ENCODE measurements at regions not wholly inside any gene's neighbourhood (a gene's known extent, or its start where the extent isn't known, plus 50 kb on each side); places are given as distances from the start of the nearest gene placed in this dataset.

DNA sequence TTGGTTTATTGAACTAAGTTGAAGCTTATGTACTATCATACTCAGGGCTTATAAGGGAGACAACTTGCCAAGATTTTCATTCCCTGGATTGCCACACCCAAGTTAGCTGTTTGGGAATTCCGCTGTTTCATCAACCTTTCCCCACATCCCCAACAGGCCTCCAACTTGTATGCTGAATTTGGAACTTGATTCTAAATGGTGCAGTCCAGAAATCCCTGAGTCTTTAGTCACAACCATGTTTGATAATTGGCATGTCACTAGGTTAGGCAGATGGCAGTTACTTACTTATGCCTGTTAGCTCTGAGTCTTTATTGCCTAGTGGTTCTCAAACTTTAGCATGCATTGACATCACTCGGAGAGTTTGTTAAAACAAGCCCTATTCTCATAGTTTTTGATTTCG is 135.4 kb upstream of the PRPS1L1 start:
- no peak overlapping the region for H3K4me3 ChIP-seq (ENCODE audit: low read depth, low read length)
- TF ChIP-seq, protein P1, sequence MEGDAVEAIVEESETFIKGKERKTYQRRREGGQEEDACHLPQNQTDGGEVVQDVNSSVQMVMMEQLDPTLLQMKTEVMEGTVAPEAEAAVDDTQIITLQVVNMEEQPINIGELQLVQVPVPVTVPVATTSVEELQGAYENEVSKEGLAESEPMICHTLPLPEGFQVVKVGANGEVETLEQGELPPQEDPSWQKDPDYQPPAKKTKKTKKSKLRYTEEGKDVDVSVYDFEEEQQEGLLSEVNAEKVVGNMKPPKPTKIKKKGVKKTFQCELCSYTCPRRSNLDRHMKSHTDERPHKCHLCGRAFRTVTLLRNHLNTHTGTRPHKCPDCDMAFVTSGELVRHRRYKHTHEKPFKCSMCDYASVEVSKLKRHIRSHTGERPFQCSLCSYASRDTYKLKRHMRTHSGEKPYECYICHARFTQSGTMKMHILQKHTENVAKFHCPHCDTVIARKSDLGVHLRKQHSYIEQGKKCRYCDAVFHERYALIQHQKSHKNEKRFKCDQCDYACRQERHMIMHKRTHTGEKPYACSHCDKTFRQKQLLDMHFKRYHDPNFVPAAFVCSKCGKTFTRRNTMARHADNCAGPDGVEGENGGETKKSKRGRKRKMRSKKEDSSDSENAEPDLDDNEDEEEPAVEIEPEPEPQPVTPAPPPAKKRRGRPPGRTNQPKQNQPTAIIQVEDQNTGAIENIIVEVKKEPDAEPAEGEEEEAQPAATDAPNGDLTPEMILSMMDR (conservative IDR thresholded peaks at IDR 0.05; ENCODE audit: low read depth, low read length), result no peak
- no peak for DNase-seq (ENCODE audit: low read depth)

DNA sequence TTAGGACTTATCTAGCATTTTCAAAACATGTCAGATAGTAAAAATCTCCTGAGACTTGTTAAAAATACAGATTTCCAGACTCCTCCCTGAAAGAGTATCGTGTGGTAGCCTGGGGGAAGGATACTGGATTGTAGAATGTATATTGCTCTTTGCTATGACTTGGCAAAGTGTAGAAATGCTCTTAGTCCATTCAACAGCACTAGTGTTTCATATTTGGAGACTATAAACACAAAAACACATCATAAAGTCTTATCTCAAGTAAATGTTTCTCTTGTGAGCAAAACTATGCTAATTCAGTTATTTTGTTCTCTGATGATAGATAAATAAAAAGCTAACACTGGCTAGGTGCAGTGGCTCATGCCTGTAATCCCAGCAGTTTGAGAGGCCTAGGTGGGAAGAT is 137.5 kb upstream of the PRPS1L1 start:
- DNase-seq (ENCODE audit: low read depth), result no peak
- H3K4me3 ChIP-seq (ENCODE audit: low read depth, low read length), result no peak overlapping the region
- TF ChIP-seq, protein P1 (conservative IDR thresholded peaks at IDR 0.05; ENCODE audit: low read depth, low read length), result no peak

DNA sequence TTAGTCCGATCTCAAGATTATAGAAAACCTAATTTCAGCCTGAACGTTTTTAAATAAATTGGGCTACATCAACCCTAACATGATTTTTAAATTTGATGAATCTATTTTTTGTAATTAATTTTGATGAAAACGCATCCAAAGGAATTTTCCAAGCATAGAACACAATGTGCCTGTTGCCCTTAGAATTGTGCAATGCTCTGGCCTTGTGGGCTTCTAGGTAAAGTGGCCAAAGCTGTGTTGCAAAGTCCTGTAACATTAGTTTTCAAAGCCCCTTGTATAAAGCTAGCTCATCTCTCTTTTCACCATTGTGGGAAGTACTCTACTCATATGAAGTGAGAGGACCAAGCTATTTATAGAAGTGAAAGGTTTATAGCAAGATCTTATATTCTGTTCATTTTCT is 138.4 kb upstream of the PRPS1L1 start:
- DNase-seq (ENCODE audit: low read depth), result no peak
- no peak overlapping the region for H3K4me3 ChIP-seq (ENCODE audit: low read depth, low read length)
- TF ChIP-seq, protein P1 (conservative IDR thresholded peaks at IDR 0.05; ENCODE audit: low read depth, low read length), result no peak

DNA sequence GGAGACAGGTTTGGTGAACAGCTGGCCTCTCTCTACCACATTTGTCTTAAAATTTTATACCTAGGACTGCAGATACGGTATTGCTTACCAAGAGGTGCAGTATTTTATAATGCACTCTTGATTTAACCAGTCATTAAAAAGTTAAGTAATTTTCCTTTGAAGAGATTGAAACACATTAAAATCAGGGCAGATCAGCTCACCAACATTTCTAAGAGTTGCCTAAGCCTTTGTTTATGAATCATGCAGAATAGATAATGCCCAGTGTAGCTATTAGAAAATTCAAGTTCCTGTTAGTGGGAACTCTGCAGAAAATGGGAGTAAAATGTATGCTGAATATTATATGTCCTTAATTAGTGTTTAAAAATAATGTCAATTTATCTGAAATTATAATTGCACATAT is 140.2 kb upstream of the PRPS1L1 start:
- DNase-seq (ENCODE audit: low read depth), result no peak
- no peak overlapping the region for H3K4me3 ChIP-seq (ENCODE audit: low read depth, low read length)
- TF ChIP-seq, protein P1 (conservative IDR thresholded peaks at IDR 0.05; ENCODE audit: low read depth, low read length), result no peak

DNA sequence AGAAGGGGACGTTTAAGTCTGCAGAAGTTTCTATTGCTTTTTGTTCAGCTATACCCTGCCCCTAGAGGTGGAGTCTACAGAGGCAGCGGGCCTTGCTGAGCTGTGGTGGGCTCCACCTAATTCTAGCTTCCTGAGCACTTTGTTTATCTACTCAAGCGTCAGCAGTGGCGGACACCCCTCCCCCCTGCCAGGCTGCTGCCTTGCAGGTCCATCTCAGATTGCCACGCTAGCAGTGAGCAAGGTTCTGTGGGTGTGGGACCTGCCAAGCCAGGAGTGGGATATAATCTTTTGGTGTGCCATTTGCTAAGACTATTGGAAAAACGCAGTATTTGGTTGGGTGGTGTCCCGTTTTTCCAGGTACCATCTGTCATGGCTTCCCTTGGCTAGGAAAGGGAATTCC is 147.3 kb upstream of the PRPS1L1 start:
- H3K4me3 ChIP-seq (ENCODE audit: low read depth, low read length), result no peak overlapping the region
- TF ChIP-seq, protein P1 (conservative IDR thresholded peaks at IDR 0.05; ENCODE audit: low read depth, low read length), result no peak
- DNase-seq (ENCODE audit: low read depth), result no peak

DNA sequence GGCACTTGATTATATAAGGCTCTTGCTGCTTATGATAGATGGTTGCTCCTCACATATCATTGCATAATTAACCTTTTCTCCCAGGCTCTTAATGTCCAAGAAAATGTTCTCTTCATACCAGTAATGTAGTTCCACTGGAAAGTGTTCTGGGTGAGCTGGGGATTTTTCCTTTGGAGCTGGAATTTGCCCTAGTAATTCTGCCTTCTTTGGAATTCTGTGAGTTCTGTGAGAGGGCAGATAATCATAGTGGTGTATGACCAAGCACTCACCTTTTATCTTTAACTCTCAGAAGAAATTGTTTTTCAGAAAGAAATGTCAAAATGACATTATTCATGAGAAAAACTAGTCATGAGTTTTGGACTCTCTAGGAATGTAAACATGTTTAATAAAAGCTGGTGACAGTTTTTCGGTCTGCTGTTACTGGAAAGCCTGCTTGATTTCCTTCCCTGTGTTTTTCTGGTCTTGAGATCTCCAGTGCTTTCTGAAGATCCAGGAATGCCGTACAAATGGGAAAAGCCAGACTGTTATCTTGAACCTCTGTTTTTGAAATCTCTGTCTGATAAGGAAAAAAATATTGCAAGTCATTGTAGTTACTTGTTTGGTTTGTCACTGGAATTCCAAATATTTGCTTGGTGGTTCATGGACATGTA is 148.3 kb upstream of the PRPS1L1 start:
- no peak for DNase-seq (ENCODE audit: low read depth)
- H3K4me3 ChIP-seq (ENCODE audit: low read depth, low read length), result no peak overlapping the region
- TF ChIP-seq, protein P1 (conservative IDR thresholded peaks at IDR 0.05; ENCODE audit: low read depth, low read length), result no peak

DNA sequence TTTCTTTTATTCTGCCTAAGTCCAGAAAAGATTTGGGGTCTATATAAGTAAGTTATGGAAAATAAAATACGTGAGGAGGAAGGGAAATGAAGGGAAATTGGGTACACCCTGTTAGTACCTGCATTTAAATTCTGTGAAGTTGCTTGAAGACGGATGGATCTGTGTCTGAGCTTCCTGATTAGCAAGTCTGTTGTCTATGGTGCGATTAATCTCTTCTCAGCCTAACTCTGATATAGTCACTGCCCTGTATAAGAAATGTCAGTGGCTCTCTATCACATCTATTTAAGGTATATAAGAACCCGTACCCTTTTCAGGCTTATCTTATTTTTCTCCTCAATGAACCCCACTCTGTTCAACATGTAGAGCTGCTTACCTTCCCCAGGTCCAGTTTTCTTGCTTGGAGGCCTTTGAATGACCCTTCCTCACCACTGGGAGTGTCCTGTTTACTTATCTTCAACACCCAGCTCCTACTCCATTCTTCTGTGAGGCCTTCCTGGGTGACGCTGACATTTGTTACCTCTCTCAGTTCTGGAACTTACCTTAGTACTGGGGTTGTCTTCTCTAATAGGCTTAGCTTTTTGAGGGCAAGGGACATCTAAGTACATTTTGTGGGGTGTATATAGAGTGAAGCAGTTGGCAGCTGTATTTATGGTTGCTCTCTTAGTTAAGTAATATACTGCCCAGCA is 149.6 kb upstream of the PRPS1L1 start:
- H3K4me3 ChIP-seq (ENCODE audit: low read depth, low read length), result no peak overlapping the region
- TF ChIP-seq, protein P1 (conservative IDR thresholded peaks at IDR 0.05; ENCODE audit: low read depth, low read length), result no peak
- DNase-seq (ENCODE audit: low read depth), result no peak

Data from epithelial cell of proximal tubule (primary cell).